ENCODE measurements at regions not wholly inside any gene's neighbourhood (a gene's known extent, or its start where the extent isn't known, plus 50 kb on each side); places are given as distances from the start of the nearest gene placed in this dataset.

- no peak for TF ChIP-seq ZXDB (tag by site-specific recombination; IDR thresholded peaks at IDR 0.05)
- TF ChIP-seq ZNF157 (tag by site-specific recombination; IDR thresholded peaks at IDR 0.05), result no peak
- no peak for TF ChIP-seq ZNF24 (tag by site-specific recombination; IDR thresholded peaks at IDR 0.05)
- TF ChIP-seq REST (tag by site-specific recombination; IDR thresholded peaks at IDR 0.05), result no peak
- TF ChIP-seq CTCF (tag by site-specific recombination; IDR thresholded peaks at IDR 0.05), result no peak
- TF ChIP-seq YY2 (tag by site-specific recombination; IDR thresholded peaks at IDR 0.05), result no peak
- TF ChIP-seq GLIS1 (tag by site-specific recombination; IDR thresholded peaks at IDR 0.05), result no peak
- no peak for TF ChIP-seq ZBTB7A (tag by site-specific recombination; IDR thresholded peaks at IDR 0.05; ENCODE audit: low read depth)
- TF ChIP-seq ATF2 (tag by site-specific recombination; IDR thresholded peaks at IDR 0.05; ENCODE audit: low read depth), result no peak
These were observed 100.2 kb downstream of the HINT1 start for GRCh38 chr5:131064669-131065371.
